Adrenal gland (tissue), 5 donors: ENCODE measurements at regions not wholly inside any gene's neighbourhood (a gene's known extent, or its start where the extent isn't known, plus 50 kb on each side); places are given as distances from the start of the nearest gene placed in this dataset.

Experiments
- CTCF ChIP-seq, 6 experiments: fragments of 450-650 bp in 4 of 6; fragments of 200-600 bp in 2 of 6; sonication (generic) in 1 of 6; IDR thresholded peaks; 1 replicate in 5 of 6; 2 replicates in 1 of 6; pipeline versions ENCODE4 v1.5.1 to v1.8.0; 2016 to 2021; ENCODE audit warnings: antibody characterized with exemption in 6 of 6, mild to moderate bottlenecking in 2 of 6, moderate library complexity in 1 of 6
- POLR2A ChIP-seq, 2 donors: fragments of 450-650 bp; IDR thresholded peaks; one replicate each; pipeline ENCODE4 v1.6.1; 2017; ENCODE audit warnings: antibody characterized with exemption in 2 of 2, mild to moderate bottlenecking in 2 of 2, moderate library complexity in 1 of 2
- donor health status: DM: no; HTN: no; CAD: no.

GRCh38 chr4:144831971-144832370 lies 186.0 kb downstream of the HHIP start:
- no peak for TF ChIP-seq CTCF (IDR thresholded peaks at IDR 0.05)
- no peak for TF ChIP-seq POLR2A (IDR thresholded peaks at IDR 0.05)
